ENCODE measurements at regions not wholly inside any gene's neighbourhood (a gene's known extent, or its start where the extent isn't known, plus 50 kb on each side); places are given as distances from the start of the nearest gene placed in this dataset.

DNA sequence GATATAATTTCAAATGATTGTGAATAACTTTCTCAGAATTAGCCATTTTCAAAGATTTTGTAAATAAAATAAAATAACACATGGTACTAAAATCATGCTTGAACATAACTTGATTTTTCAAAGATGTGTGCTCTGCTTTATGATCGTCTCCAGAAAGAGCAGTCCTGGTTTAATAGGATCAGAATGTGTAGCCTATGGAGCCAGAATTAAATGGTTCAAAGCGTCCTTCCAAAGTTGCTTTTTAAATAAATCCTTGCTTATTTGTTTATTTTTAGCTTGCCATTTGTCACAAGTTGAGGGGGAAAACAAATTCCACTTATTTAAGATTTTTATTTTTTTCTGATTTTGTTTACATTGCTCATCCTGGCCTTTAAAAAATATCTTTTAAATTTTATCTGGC is 123.7 kb upstream of the SPRED1 start:
- TF ChIP-seq CTCF (IDR thresholded peaks at IDR 0.05; ENCODE audit: poor library complexity) = no peak
- no peak for TF ChIP-seq EZH2 (IDR thresholded peaks at IDR 0.05; ENCODE audit: borderline replicate concordance)
